ENCODE measurements at regions not wholly inside any gene's neighbourhood (a gene's known extent, or its start where the extent isn't known, plus 50 kb on each side); places are given as distances from the start of the nearest gene placed in this dataset.
A peak's percentile ranks its signal among the peaks of the same experiment; 100 is the strongest.

GRCh38 chr18:10076502-10077030 is 162.8 kb downstream of the VAPA start:
- Histone ChIP-seq H2AFZ (no peak overlapping the region), H3K36me3 (replicated peaks; ENCODE audit: insufficient read depth, low read depth) (no peaks in the 10 kb centered on the region), H4K20me1 (ENCODE audit: insufficient read depth, poor library complexity, severe bottlenecking) (no peaks in the 10 kb centered on the region), H3K27me3 (no peaks in the 10 kb centered on the region), H3K4me1 (ENCODE audit: insufficient read depth) (peaks cover 18% of the 10 kb centered on the region), H3K27ac (no peak overlapping the region), H3K79me2 (no peaks in the 10 kb centered on the region), H3K4me2 (no peak overlapping the region), H3K9me2 (replicated peaks; ENCODE audit: insufficient read depth) (no peaks in the 10 kb centered on the region), H3K9me3 (ENCODE audit: low read depth) (no peaks in the 10 kb centered on the region), H3K4me3 (no peak overlapping the region)
- 96% methylated on average over 5 of the region's 5 CpGs for WGBS (ENCODE audit: low lambda C conversion rate, missing lambda C conversion rate)
- TF ChIP-seq EZH2phosphoT487 (IDR thresholded peaks at IDR 0.05; ENCODE audit: low read depth, severe bottlenecking, unreplicated experiment): no peak
- no peak for TF ChIP-seq EZH2 (IDR thresholded peaks at IDR 0.05; ENCODE audit: borderline replicate concordance)
- TF ChIP-seq CTCF (IDR thresholded peaks at IDR 0.05; ENCODE audit: poor library complexity): peak; percentile 12
- DNase-seq (ENCODE audit: low spot score): no peak

DNA sequence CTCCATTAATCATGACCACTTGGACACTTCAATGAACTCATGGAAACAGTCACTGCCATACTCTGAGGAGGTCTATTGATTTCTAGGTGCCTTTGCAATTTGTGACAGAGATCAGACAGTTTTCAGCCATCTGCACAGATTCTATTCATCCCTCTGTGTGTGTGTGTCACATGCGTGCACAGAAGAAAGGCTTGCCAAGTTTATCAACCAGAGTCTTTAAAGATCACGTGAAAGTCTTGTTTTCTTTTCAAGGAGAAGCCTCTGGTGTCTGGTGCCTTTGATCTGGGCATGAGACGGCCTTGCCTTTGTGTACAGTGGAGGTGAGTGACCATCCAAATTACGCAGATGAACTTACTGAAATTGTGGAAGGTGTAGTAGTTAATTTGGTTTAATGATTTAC is 164.2 kb downstream of the VAPA start:
- H3K36me3 ChIP-seq (replicated peaks; ENCODE audit: insufficient read depth, low read depth): no peaks in the 10 kb centered on the region
- H3K9me2 ChIP-seq (replicated peaks; ENCODE audit: insufficient read depth): no peaks in the 10 kb centered on the region
- WGBS (ENCODE audit: low lambda C conversion rate, missing lambda C conversion rate): 34% methylated on average over 4 of the region's 4 CpGs
- peaks cover 24% of the 10 kb centered on the region for H3K4me1 ChIP-seq (ENCODE audit: insufficient read depth)
- peak overlapping the region; percentile 12 for H3K4me2 ChIP-seq
- H3K9me3 ChIP-seq (ENCODE audit: low read depth): no peaks in the 10 kb centered on the region
- H3K27me3 ChIP-seq: no peaks in the 10 kb centered on the region
- H3K4me3 ChIP-seq: no peak overlapping the region
- peak; percentile 47 for DNase-seq (ENCODE audit: low spot score)
- no peak overlapping the region for H2AFZ ChIP-seq
- no peak for TF ChIP-seq EZH2 (IDR thresholded peaks at IDR 0.05; ENCODE audit: borderline replicate concordance)
- peak; percentile 88 for TF ChIP-seq EZH2phosphoT487 (IDR thresholded peaks at IDR 0.05; ENCODE audit: low read depth, severe bottlenecking, unreplicated experiment)
- no peak for TF ChIP-seq CTCF (IDR thresholded peaks at IDR 0.05; ENCODE audit: poor library complexity)
- no peaks in the 10 kb centered on the region for H4K20me1 ChIP-seq (ENCODE audit: insufficient read depth, poor library complexity, severe bottlenecking)
- H3K79me2 ChIP-seq: no peaks in the 10 kb centered on the region
- H3K27ac ChIP-seq: peak overlapping the region; percentile 44

DNA sequence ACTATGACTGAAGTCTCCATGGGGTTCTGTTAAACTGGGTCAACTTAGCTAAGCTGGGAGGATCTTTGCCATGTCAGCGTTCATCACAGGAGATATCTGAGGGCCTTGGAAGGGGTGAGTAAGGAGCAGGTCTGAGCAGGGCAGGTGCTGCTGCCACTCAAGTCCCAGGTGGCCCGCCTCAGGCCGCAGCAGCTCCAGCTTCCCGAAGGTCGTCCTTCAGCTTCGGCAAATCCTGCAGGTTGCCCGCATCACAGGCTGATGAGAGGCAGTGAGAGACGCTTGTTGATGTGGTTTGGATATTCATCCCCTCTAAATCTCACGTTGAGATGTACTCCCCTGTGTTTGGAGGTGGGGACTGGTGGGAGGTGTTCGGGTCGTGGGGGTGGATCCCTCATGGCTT is 166.6 kb downstream of the VAPA start:
- no peaks in the 10 kb centered on the region for H3K27me3 ChIP-seq
- TF ChIP-seq EZH2 (IDR thresholded peaks at IDR 0.05; ENCODE audit: borderline replicate concordance) (no peak), CTCF (IDR thresholded peaks at IDR 0.05; ENCODE audit: poor library complexity) (no peak), EZH2phosphoT487 (IDR thresholded peaks at IDR 0.05; ENCODE audit: low read depth, severe bottlenecking, unreplicated experiment) (no peak)
- no peaks in the 10 kb centered on the region for H3K79me2 ChIP-seq
- no peak overlapping the region for H3K4me2 ChIP-seq
- peaks cover 29% of the 10 kb centered on the region for H3K4me1 ChIP-seq (ENCODE audit: insufficient read depth)
- H3K9me3 ChIP-seq (ENCODE audit: low read depth): no peaks in the 10 kb centered on the region
- no peak for DNase-seq (ENCODE audit: low spot score)
- H3K4me3 ChIP-seq: no peak overlapping the region
- WGBS (ENCODE audit: low lambda C conversion rate, missing lambda C conversion rate): 97% methylated on average over 11 of the region's 11 CpGs
- no peaks in the 10 kb centered on the region for H4K20me1 ChIP-seq (ENCODE audit: insufficient read depth, poor library complexity, severe bottlenecking)
- H3K27ac ChIP-seq: no peak overlapping the region
- H3K36me3 ChIP-seq (replicated peaks; ENCODE audit: insufficient read depth, low read depth): no peaks in the 10 kb centered on the region
- no peak overlapping the region for H2AFZ ChIP-seq
- H3K9me2 ChIP-seq (replicated peaks; ENCODE audit: insufficient read depth): no peaks in the 10 kb centered on the region

GRCh38 chr18:10081492-10081891 is 167.7 kb downstream of the VAPA start:
- 54% methylated on average over 4 of the region's 4 CpGs for WGBS (ENCODE audit: low lambda C conversion rate, missing lambda C conversion rate)
- TF ChIP-seq CTCF (IDR thresholded peaks at IDR 0.05; ENCODE audit: poor library complexity) (no peak), EZH2 (IDR thresholded peaks at IDR 0.05; ENCODE audit: borderline replicate concordance) (no peak), EZH2phosphoT487 (IDR thresholded peaks at IDR 0.05; ENCODE audit: low read depth, severe bottlenecking, unreplicated experiment) (no peak)
- Histone ChIP-seq H4K20me1 (ENCODE audit: insufficient read depth, poor library complexity, severe bottlenecking) (no peaks in the 10 kb centered on the region), H3K79me2 (no peaks in the 10 kb centered on the region), H2AFZ (no peak overlapping the region), H3K27me3 (no peaks in the 10 kb centered on the region), H3K4me1 (ENCODE audit: insufficient read depth) (peaks cover 39% of the 10 kb centered on the region), H3K9me3 (ENCODE audit: low read depth) (no peaks in the 10 kb centered on the region), H3K9me2 (replicated peaks; ENCODE audit: insufficient read depth) (no peaks in the 10 kb centered on the region), H3K4me3 (no peak overlapping the region), H3K36me3 (replicated peaks; ENCODE audit: insufficient read depth, low read depth) (no peaks in the 10 kb centered on the region), H3K4me2 (no peak overlapping the region), H3K27ac (no peak overlapping the region)
- peak; percentile 42 for DNase-seq (ENCODE audit: low spot score)

All from hepatocyte (in vitro differentiated cells).